DLD1 (cell line): ENCODE measurements at regions not wholly inside any gene's neighbourhood (a gene's known extent, or its start where the extent isn't known, plus 50 kb on each side); places are given as distances from the start of the nearest gene placed in this dataset.

Source experiments
- in situ Hi-C: cut with HindIII; loops from 2 replicates; pipeline ENCODE4 v1.10.0; 2017; ENCODE audit warnings: low sequenced_read_pairs

- in situ Hi-C loops: no loop called here
These were observed 1016.8 kb downstream of the CNTNAP5 start for GRCh38 chr2:125041846-125042245.

- in situ Hi-C loops: no loop called here
These were observed 1017.6 kb downstream of the CNTNAP5 start for GRCh38 chr2:125042727-125043126.

DNA sequence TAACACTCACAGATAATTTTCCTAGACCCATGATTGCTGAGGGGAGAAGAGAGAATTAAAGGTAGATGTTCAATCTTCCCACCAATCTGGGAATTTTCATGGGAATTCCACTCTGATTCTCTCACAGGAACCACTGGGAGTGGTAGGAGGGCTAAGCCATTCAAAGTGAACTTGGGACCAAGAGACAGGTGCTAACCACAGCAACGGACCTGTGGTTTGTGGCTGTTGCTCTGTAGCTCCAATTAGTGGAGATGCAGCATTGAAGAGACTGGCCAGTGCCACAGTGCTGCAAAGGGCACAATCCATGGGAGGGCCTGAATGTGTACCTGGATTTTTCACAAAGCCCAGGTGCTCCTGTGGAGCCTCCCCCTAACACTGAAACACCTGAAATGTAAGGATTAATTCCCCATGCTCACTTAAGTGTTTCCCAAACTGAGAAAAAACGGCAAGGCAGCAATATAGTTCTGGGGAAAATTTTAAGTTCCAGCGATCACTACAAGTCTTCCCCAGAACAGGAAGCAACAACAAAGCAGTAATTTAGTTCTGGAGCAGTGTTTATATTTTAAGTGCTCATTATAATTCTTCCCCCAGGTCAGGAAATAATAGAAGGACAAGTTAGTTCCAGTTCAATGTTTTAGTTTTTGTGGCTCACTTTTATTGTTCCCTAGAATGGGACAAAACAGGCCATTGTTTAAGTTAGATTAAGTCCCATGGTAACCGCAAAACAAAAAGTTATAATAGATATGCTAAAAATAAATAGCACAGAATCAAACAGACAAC is 1045.8 kb downstream of the CNTNAP5 start:
- in situ Hi-C loops: no loop called here

DNA sequence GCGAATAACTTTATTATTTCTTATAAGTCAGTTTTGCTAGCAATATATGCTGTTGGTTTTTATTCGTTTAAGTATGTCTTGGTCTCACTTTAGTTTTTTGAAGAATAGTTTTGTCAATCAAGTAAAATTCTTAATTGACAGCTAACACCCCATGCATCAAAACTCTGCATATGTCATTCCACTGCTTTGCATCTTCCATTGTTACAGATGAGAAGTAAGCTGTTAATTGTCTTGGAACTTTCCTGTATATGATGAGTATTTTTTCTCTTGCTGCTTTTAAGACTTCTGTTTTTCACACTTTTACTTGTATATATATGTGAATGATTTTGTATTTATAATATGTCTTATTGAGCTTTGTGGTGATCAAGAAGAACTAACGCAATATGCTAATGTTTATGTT is 1048.4 kb downstream of the CNTNAP5 start:
- in situ Hi-C loops: no loop called here

DNA sequence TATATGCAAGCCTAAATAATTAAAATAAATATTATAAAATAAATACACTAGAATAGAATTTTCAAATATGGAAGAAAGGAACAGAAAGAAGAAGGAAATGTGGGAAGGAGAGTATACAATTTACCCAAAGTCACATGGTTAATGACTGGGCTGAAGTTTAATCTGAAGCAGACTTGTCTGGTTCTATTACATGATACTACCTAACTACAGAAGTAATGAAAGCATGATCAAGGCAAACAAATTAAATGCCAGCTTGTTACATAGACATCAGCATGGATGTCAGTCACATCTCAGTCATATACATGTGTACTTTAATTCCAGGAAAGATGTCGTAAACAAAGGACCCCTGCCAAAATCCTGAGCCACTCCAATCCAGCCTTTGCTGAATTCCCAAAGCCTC is 1060.8 kb downstream of the CNTNAP5 start:
- in situ Hi-C loops: no loop called here

GRCh38 chr2:125086313-125087184 is 1061.5 kb downstream of the CNTNAP5 start:
- in situ Hi-C loops: no loop called here

DNA sequence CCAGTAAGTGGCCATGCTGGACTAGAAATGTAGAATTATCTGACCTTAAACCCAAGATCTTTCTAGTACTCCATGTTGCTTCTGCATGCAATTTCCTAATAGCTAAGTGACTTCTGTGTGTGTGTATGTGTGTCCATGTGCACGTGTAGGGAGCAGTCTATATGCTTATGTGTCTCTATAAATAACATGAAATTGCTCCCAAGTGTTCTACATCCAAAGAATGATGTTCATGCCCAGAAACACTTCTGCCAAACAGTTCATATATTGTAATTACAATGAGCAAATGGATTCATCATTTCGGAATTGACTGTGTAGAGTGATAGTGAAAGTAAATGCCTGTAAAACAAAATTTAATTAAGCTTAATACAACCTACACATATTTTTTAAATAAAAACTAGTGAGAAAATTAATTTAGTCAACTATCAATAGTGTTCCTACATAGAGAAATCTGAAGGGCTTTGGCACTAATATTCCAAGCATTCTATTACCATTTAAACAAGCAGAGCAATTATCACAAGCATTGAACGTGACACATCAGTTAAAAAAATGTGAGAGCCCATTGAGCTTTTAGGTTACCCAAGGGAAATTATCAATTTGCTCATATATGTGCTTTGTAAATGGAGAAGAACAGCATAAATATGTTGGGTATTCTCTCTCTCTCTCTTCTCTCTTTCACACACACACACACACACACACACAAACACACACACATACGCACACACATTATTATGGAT is 1067.4 kb downstream of the CNTNAP5 start:
- in situ Hi-C loops: no loop called here

DNA sequence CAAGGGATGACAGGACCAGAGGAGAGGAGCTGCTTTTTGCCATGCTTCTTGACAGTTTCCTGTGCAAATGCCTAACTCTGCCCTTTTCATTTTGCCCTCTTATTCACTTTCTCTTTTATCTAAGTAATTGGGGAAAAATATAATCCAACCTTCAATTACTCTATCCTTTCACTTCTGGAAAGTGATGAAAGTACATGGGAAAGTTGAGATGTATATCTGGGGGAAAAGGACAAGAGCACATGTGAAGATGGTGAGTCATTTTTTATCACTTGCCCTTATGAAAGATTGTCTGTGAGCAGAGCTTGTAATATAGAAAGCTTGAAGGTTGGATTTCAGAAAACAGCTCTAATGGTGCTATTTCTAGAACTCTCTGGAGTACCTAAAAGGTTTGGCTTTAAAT is 1070.7 kb downstream of the CNTNAP5 start:
- in situ Hi-C loops: no loop called here

- in situ Hi-C loops: no loop called here
These were observed 1081.6 kb downstream of the CNTNAP5 start for GRCh38 chr2:125106710-125107109.

DNA sequence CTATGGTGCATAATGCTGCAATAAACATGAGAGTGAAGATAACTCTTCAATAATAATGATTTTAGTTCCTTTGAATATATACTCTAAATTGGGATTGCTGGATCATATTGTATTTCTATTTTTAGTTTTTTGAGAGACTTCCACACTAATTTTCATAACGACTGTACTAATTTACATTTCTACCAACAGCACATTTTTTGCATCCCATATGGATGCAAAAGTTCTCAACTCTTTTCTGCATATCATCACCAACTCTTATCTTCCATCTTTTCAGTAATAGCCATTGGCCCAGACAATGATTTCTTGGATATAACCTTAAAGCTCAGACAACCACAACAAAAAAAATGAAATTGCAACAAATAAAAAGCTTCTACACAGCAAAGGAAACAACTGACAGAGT is 1082.4 kb downstream of the CNTNAP5 start:
- in situ Hi-C loops: no loop called here

- in situ Hi-C loops: no loop called here
These were observed 1083.2 kb downstream of the CNTNAP5 start for GRCh38 chr2:125108251-125108650.

DNA sequence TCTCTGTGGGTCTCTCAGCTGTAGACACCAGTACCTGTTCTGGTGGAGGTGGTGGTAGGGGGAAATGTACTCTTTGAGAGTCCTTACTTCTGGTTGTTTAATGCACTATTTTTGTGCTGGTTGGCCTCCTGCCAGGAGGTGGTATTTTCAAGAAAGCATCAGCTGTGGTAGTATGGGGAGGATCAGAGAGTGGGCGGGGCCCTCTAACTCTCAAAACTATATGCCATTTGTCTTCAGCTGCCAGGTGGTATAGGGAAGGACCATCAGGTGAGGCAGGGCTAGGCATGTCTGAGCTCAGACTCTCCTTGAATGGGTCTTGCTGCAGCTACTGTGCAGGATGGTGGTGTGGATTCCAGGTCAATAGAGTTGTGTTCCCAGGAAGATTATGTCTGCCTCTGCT is 1100.8 kb downstream of the CNTNAP5 start:
- in situ Hi-C loops: no loop called here

DNA sequence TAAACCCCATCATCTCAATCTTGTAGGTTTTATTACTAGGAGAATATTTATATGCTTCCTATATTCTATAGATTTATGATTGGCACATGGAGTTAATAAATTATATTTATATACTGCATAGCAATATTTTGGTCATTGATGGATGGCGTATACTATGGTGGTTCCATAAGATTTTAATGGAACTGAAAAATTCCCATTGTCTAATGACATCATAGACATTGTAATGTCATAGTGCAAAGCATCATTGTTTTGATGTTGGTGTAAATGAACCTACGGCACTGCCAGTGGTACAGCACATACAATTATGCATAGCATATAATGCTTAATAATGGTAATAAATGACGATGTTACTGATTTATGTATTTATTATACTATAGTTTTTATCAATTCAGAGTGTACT is 1135.9 kb downstream of the CNTNAP5 start:
- in situ Hi-C loops: no loop called here

DNA sequence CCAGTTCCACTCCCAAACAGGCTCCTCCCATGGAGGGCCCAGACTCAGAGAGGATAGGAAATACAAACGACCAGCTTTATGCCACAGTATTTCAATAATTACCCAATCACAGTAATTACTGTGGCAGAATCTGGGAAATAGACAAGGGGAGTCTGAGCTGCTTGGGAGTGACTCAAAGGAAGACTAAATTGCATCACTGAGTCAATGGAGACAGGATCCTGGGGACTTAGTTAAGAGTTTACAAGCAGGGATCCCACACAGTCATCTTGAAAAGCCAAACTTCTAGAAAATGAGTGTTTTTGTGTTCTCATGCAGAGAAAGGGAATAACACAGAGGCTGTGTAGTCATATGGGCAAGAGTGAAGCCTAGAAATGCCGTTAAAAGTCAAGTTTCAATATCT is 1142.1 kb downstream of the CNTNAP5 start:
- in situ Hi-C loops: no loop called here

DNA sequence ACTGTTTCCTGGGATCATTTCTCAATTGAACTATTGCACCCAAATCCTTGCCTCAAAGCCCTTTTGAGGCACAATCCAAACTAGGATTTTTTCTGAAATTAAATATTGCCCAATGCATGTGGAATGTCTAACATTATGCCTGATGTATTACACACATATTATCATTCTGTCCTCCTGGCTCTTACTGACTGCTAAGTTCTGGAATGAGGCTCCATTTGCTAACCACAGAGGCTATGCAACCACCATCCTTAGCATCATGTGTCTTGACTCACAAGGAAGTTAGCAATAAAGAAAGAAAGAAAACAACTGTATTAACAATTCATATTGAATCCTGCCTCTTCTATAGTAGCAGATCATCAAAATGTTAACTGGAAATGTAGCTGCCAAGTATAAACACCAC is 1142.7 kb downstream of the CNTNAP5 start:
- in situ Hi-C loops: no loop called here

DNA sequence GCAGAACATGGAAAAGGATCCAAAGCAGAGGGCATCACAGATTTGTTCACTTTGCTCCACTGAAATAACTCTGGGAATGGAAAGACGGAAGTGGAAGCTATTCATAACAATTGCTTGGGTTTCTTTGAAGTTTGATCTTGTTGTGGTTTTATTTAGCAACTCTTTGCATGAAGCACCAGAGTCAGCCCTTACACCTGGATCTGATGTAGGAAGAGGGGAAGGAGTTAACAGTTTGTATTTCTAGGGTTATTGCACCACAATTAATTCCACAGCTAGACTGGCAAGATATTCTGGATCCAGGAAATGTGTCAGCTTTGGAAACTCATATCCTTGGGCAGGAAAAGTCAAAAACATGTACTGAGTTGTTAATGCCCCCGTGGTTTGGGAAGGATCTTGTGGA is 1143.4 kb downstream of the CNTNAP5 start:
- in situ Hi-C loops: no loop called here

GRCh38 chr2:125169022-125169763 is 1144.1 kb downstream of the CNTNAP5 start:
- in situ Hi-C loops: no loop called here

GRCh38 chr2:125169764-125170146 is 1144.7 kb downstream of the CNTNAP5 start:
- in situ Hi-C loops: no loop called here

DNA sequence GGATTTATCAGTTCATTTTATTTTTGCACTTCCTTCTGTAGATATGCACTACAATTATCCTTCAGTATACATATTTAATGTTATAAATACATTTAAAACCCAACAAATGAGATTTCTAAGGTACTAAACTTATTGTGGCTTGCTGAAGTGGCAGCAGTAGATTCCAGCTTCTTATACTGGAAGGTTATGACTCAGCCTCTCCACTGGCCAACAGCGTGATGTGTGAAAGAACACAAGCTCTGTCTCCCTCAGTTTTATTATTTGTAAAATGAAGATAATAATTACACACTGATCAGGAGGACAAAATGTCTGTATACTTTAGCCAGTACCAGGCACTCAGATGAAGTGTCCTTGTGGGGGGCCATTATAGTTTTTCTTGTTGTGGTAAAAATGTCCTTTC is 1147.1 kb downstream of the CNTNAP5 start:
- in situ Hi-C loops: no loop called here

GRCh38 chr2:125175415-125175814 is 1150.3 kb downstream of the CNTNAP5 start:
- in situ Hi-C loops: loop anchor here (25.0 kb wide), 1 partner anchor 387 kb away; no protein-coding TSS in a partner anchor
